B cell (primary cell): ENCODE measurements at regions not wholly inside any gene's neighbourhood (a gene's known extent, or its start where the extent isn't known, plus 50 kb on each side); places are given as distances from the start of the nearest gene placed in this dataset.

Experiments
- ATAC-seq: fragments of 200-7000 bp; cut with Tn5 transposase; one replicate; pipeline ENCODE4 v1.10.0; 2021; ENCODE audit warnings: low read depth, mild to moderate bottlenecking, moderate number of reproducible peaks, moderate library complexity
- CTCF ChIA-PET: fragments of 350-600 bp; sonication (Branson Sonifier 250); formaldehyde crosslinking; loops from one replicate; lab custom pipeline; 2021; ENCODE audit warnings: antibody characterized with exemption, inconsistent platforms; lab: Charles Lee
- POLR2A ChIA-PET: fragments of 350-600 bp; sonication (Branson Sonifier 250); formaldehyde crosslinking; loops from one replicate; lab custom pipeline; 2021; ENCODE audit warnings: antibody characterized with exemption; lab: Charles Lee
- DNase-seq: peaks from one replicate; pipeline ENCODE4 v3.0.0; 2013
- H2AFZ ChIP-seq: 2 replicates; pipeline ENCODE4 v1.6.1; 2012; ENCODE audit warnings: mild to moderate bottlenecking, low read depth, low read length; ENCODE audit not compliant: insufficient read depth, poor library complexity, severe bottlenecking
- H3K27ac ChIP-seq, 2 donors: 1 replicate in 1 of 2; 2 replicates in 1 of 2; pipeline ENCODE4 v1.5.1; 2012 to 2013; ENCODE audit warnings: low read length in 2 of 2, mild to moderate bottlenecking in 2 of 2, moderate library complexity in 1 of 2
- H3K27me3 ChIP-seq, 4 experiments: fragments of 200-600 bp in 1 of 4; sonication (generic) in 1 of 4; replicated peaks in 1 of 4; 1 replicate in 2 of 4; 2 replicates in 2 of 4; pipeline versions ENCODE4 v1.6.1 to v1.7.0; 2013 to 2016; ENCODE audit warnings: low read length in 3 of 4, mild to moderate bottlenecking in 2 of 4, mixed read lengths in 1 of 4, moderate library complexity in 1 of 4; ENCODE audit not compliant: insufficient read depth in 4 of 4, control insufficient read depth in 3 of 4; ENCODE audit errors: control extremely low read depth in 1 of 4
- H3K36me3 ChIP-seq, 2 experiments: replicated peaks in 1 of 2; 1 replicate in 1 of 2; 2 replicates in 1 of 2; pipeline versions ENCODE4 v1.6.1 to v1.7.1; 2013; ENCODE audit warnings: low read length in 1 of 2; ENCODE audit not compliant: insufficient read depth in 2 of 2, control insufficient read depth in 1 of 2; ENCODE audit errors: control extremely low read depth in 1 of 2, extremely low read depth in 1 of 2
- H3K4me1 ChIP-seq, 2 donors: fragments of 200-600 bp in 1 of 2; sonication (generic) in 1 of 2; 1 replicate in 1 of 2; 2 replicates in 1 of 2; pipeline versions ENCODE4 v1.5.1 to v1.6.1; 2013 to 2017; ENCODE audit warnings: low read length in 2 of 2; ENCODE audit not compliant: control insufficient read depth in 2 of 2, insufficient read depth in 2 of 2
- H3K4me2 ChIP-seq: replicated peaks from 2 replicates; pipeline ENCODE3; 2012; ENCODE audit warnings: mild to moderate bottlenecking, low read depth, low read length; ENCODE audit not compliant: poor library complexity, severe bottlenecking
- H3K4me3 ChIP-seq, 5 experiments: fragments of 200-600 bp in 1 of 5; sonication (generic) in 1 of 5; 1 replicate in 3 of 5; 2 replicates in 2 of 5; pipeline versions ENCODE4 v1.5.1 to v1.7.0; 2011 to 2016; ENCODE audit warnings: low read length in 4 of 5, mild to moderate bottlenecking in 4 of 5, low read depth in 2 of 5, control low read depth in 1 of 5, moderate library complexity in 1 of 5; ENCODE audit not compliant: insufficient read depth in 1 of 5; ENCODE audit errors: control extremely low read depth in 1 of 5, extremely low read depth in 1 of 5
- H3K79me2 ChIP-seq: fragments of 200-600 bp; sonication (generic); one replicate; pipeline ENCODE4 v1.6.0; 2016; ENCODE audit warnings: low read length; ENCODE audit not compliant: control insufficient read depth, insufficient read depth
- H3K9ac ChIP-seq: fragments of 200-600 bp; sonication (generic); 2 replicates; pipeline ENCODE4 v1.6.1; 2017; ENCODE audit warnings: mild to moderate bottlenecking, low read length, moderate library complexity
- H3K9me3 ChIP-seq, 3 donors: one replicate each; pipeline versions ENCODE4 v1.6.1 to v1.7.1; 2013; ENCODE audit warnings: low read length in 2 of 3; ENCODE audit not compliant: control insufficient read depth in 2 of 3, insufficient read depth in 1 of 3; ENCODE audit errors: control extremely low read depth in 1 of 3
- H4K20me1 ChIP-seq: 2 replicates; pipeline ENCODE4 v1.6.0; 2012; ENCODE audit warnings: mild to moderate bottlenecking, low read length; ENCODE audit not compliant: insufficient read depth, control insufficient read depth, poor library complexity, severe bottlenecking
- H3K27ac Mint-ChIP-seq: one replicate; pipeline ENCODE4 v1.8.0; 2021; ENCODE audit warnings: mixed read lengths
- H3K27me3 Mint-ChIP-seq: one replicate; pipeline ENCODE4 v1.8.0; 2021; ENCODE audit warnings: mixed read lengths
- H3K4me1 Mint-ChIP-seq: one replicate; pipeline ENCODE4 v1.8.0; 2021; ENCODE audit warnings: mixed read lengths
- H3K4me3 Mint-ChIP-seq: one replicate; pipeline ENCODE4 v1.8.0; 2021; ENCODE audit warnings: mixed read lengths
- H3K9me3 Mint-ChIP-seq: one replicate; pipeline ENCODE4 v1.8.0; 2022; ENCODE audit warnings: mixed read lengths; ENCODE audit not compliant: insufficient read depth
- CTCF ChIP-seq: fragments of 200-600 bp; IDR thresholded peaks from one replicate; pipeline ENCODE4 v1.8.0; 2022; ENCODE audit warnings: antibody characterized with exemption, mild to moderate bottlenecking
- EZH2 ChIP-seq: IDR thresholded peaks from 2 replicates; pipeline ENCODE4 v1.6.1; 2012; ENCODE audit warnings: borderline replicate concordance, low read depth, mild to moderate bottlenecking, moderate library complexity, low read length; ENCODE audit not compliant: insufficient read depth, poor library complexity, severe bottlenecking
- WGBS: methylation state at CpG from one replicate; pipeline ENCODE4 v1.1.5; 2013; ENCODE audit warnings: missing lambda C conversion rate; ENCODE audit not compliant: insufficient coverage; 5-methylcytosine and 5-hydroxymethylcytosine counted together
- intact Hi-C: fragments of 100-400 bp; cut with micrococcal nuclease; formaldehyde crosslinking; loops from one replicate; pipeline ENCODE4 v1.10.0; 2022

DNA sequence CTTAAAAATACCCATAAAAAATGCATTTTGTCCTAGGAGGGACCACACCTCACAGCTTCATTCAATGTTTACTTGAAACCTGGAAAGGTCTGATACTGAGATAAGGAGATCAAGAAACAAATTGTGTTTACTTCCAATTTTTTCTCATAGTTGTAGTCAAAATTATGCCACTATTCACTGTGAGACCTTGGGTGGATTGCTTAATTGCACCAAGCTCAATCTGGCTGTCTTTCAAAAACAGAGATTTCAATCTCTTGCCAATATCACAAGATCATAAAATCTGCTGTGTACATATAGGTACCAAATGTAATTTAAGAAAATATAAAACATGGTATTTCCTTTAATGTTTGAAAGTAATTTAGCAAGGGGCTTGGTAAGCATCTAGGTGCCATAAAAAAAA, 186.4 kb upstream of the THBS1 start:
- H3K9ac ChIP-seq, result no peak overlapping the region
- ChIA-PET POLR2A (no interaction called here), CTCF (no interaction called here)
- H2AFZ ChIP-seq, result no peak overlapping the region
- no peaks in the 10 kb centered on the region for H3K4me1 ChIP-seq
- no peak overlapping the region for H3K4me2 ChIP-seq
- H3K4me3 ChIP-seq, result no peak overlapping the region
- DNase-seq (no peak), ATAC-seq (no peak)
- intact Hi-C loops, result no loop called here
- no peaks in the 10 kb centered on the region for H3K79me2 ChIP-seq
- no peaks in the 10 kb centered on the region for H3K4me1 Mint-ChIP-seq
- no peak overlapping the region for H3K4me3 Mint-ChIP-seq
- no peaks in the 10 kb centered on the region for H3K9me3 ChIP-seq
- no peaks in the 10 kb centered on the region for H3K9me3 Mint-ChIP-seq
- TF ChIP-seq EZH2 (no peak), CTCF (no peak)
- no peaks in the 10 kb centered on the region for H3K27me3 ChIP-seq
- H3K27me3 Mint-ChIP-seq, result peaks cover 21% of the 10 kb centered on the region
- H3K36me3 ChIP-seq, result no peaks in the 10 kb centered on the region
- no peak overlapping the region for H3K27ac ChIP-seq
- no peaks in the 10 kb centered on the region for H4K20me1 ChIP-seq
- H3K27ac Mint-ChIP-seq, result no peak overlapping the region

GRCh38 chr15:39396979-39397615, 183.8 kb upstream of the THBS1 start:
- H3K27me3 Mint-ChIP-seq, result peaks cover 15% of the 10 kb centered on the region
- WGBS, result 92% methylated on average over 3 of the region's 8 CpGs

More at GRCh38 chr15:39396979-39397615, 183.8 kb upstream of the THBS1 start:
- no peak overlapping the region for H3K4me3 ChIP-seq
- ChIA-PET POLR2A (no interaction called here), CTCF (interaction anchor here (0.5 kb wide), 1 partner anchor 1994 kb away, joined by 3 read pairs; no protein-coding TSS in a partner anchor)
- H3K36me3 ChIP-seq, result no peaks in the 10 kb centered on the region
- no peak for TF ChIP-seq EZH2
- TF ChIP-seq CTCF, result no peak
- no peaks in the 10 kb centered on the region for H3K27me3 ChIP-seq
- H3K27ac ChIP-seq, result no peak overlapping the region
- Mint-ChIP-seq H3K9me3 (no peaks in the 10 kb centered on the region), H3K27ac (no peak overlapping the region), H3K4me3 (no peak overlapping the region), H3K4me1 (no peaks in the 10 kb centered on the region)
- H2AFZ ChIP-seq, result no peak overlapping the region
- no peaks in the 10 kb centered on the region for H3K9me3 ChIP-seq
- no peak for ATAC-seq
- no peaks in the 10 kb centered on the region for H3K79me2 ChIP-seq
- no peaks in the 10 kb centered on the region for H3K4me1 ChIP-seq
- H3K4me2 ChIP-seq, result no peak overlapping the region
- DNase-seq, result no peak
- intact Hi-C loops, result no loop called here
- H4K20me1 ChIP-seq, result no peaks in the 10 kb centered on the region
- H3K9ac ChIP-seq, result no peak overlapping the region
